HT-29 (cell line): ENCODE measurements at regions not wholly inside any gene's neighbourhood (a gene's known extent, or its start where the extent isn't known, plus 50 kb on each side); places are given as distances from the start of the nearest gene placed in this dataset.
A peak's percentile ranks its signal among the peaks of the same experiment; 100 is the strongest.
"Not testable (repeated sequence)": the region's sequence is repeated elsewhere in the genome, so short reads cannot be mapped to it uniquely, and the experiment has no call there.

Source experiments
- DNase-seq: peaks from one replicate; pipeline ENCODE4 v3.0.0-alpha.2; 2015; ENCODE audit warnings: low spot score

- peak; percentile 35 for DNase-seq
Measured at GRCh38 chr1:82161700-82162141, 361.0 kb downstream of the ADGRL2 start.

- no peak for DNase-seq
Measured at GRCh38 chr1:82160903-82161302, 360.2 kb downstream of the ADGRL2 start.

- DNase-seq: no peak
Measured at GRCh38 chr1:82160036-82160435, 359.3 kb downstream of the ADGRL2 start.

- DNase-seq: no peak
Measured at GRCh38 chr1:82158981-82159380, 358.2 kb downstream of the ADGRL2 start.

- DNase-seq: no peak
Measured at GRCh38 chr1:82154219-82154970, 353.7 kb downstream of the ADGRL2 start.

- DNase-seq: no peak
Measured at GRCh38 chr1:82153752-82154151, 353.0 kb downstream of the ADGRL2 start.

GRCh38 chr1:82153272-82153629 lies 352.5 kb downstream of the ADGRL2 start:
- no peak for DNase-seq

GRCh38 chr1:82152356-82153271 lies 351.9 kb downstream of the ADGRL2 start:
- peak; percentile 74 for DNase-seq

- DNase-seq: no peak
Measured at GRCh38 chr1:82145656-82146055, 344.9 kb downstream of the ADGRL2 start.

GRCh38 chr1:82143108-82143833 lies 342.5 kb downstream of the ADGRL2 start:
- no peak for DNase-seq

- no peak for DNase-seq
Measured at GRCh38 chr1:82141390-82141789, 340.7 kb downstream of the ADGRL2 start.

- DNase-seq: no peak
Measured at GRCh38 chr1:82139751-82140468, 339.2 kb downstream of the ADGRL2 start.

- not testable (repeated sequence) for DNase-seq
Measured at GRCh38 chr1:82136351-82136750, 335.6 kb downstream of the ADGRL2 start.

GRCh38 chr1:82125866-82126265 lies 325.1 kb downstream of the ADGRL2 start:
- no peak for DNase-seq

- DNase-seq: no peak
Measured at GRCh38 chr1:82125119-82125518, 324.4 kb downstream of the ADGRL2 start.

GRCh38 chr1:82121421-82121820 lies 320.7 kb downstream of the ADGRL2 start:
- DNase-seq: no peak

GRCh38 chr1:82116105-82116504 lies 315.4 kb downstream of the ADGRL2 start:
- no peak for DNase-seq

GRCh38 chr1:82114887-82115286 lies 314.2 kb downstream of the ADGRL2 start:
- no peak for DNase-seq

GRCh38 chr1:82110366-82111254 lies 309.9 kb downstream of the ADGRL2 start:
- DNase-seq: no peak

- DNase-seq: no peak
Measured at GRCh38 chr1:82108843-82109242, 308.1 kb downstream of the ADGRL2 start.
